ENCODE measurements at regions not wholly inside any gene's neighbourhood (a gene's known extent, or its start where the extent isn't known, plus 50 kb on each side); places are given as distances from the start of the nearest gene placed in this dataset.

DNA sequence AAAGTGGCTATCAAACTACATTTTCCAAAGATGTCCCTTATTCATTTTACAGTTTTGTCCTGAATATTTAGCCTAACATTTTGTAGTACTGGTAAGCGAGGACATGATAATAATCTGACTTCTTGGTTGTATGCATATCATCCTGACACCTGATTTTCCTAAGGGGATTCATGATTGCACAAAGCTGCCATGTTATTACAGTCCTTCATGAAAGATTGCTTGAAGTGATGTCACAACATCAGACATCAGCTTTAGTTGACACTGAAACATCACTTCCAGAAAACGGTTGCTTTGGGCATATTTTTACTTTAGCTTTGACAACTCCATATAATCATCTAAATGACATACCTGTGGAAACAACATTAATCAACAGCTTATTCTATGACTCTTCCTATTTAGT, 188.7 kb upstream of the PABPC4L start:
- no peak for TF ChIP-seq EP300 (IDR thresholded peaks at IDR 0.05)
- TF ChIP-seq CTCF (IDR thresholded peaks at IDR 0.05): no peak
